Astrocyte (in vitro differentiated cells and primary cell): ENCODE measurements at regions not wholly inside any gene's neighbourhood (a gene's known extent, or its start where the extent isn't known, plus 50 kb on each side); places are given as distances from the start of the nearest gene placed in this dataset.

Experiments
- DNase-seq: peaks from one replicate; pipeline ENCODE4 v3.0.0-alpha.2; 2010; ENCODE audit warnings: low read depth
- FAIRE-seq: peaks from 2 replicates; lab custom pipeline; 2011; peaks lifted over from hg19 to GRCh38; lab: Jason Lieb, UNC
- H2AFZ ChIP-seq: 2 replicates; pipeline ENCODE4 v1.6.0; 2012; ENCODE audit warnings: low read depth, low read length, inconsistent platforms
- H3K27ac ChIP-seq: 2 replicates; pipeline ENCODE4 v1.5.1; 2011; ENCODE audit warnings: low read depth, low read length, inconsistent platforms
- H3K27me3 ChIP-seq: 2 replicates; pipeline ENCODE4 v1.6.0; 2011; ENCODE audit warnings: low read length, inconsistent platforms; ENCODE audit not compliant: insufficient read depth
- H3K36me3 ChIP-seq: 2 replicates; pipeline ENCODE4 v1.5.1; 2011; ENCODE audit warnings: low read length, inconsistent platforms; ENCODE audit not compliant: insufficient read depth
- H3K4me1 ChIP-seq: 2 replicates; pipeline ENCODE4 v1.5.1; 2011; ENCODE audit warnings: low read length, inconsistent platforms; ENCODE audit not compliant: insufficient read depth
- H3K4me2 ChIP-seq: 2 replicates; pipeline ENCODE4 v1.6.0; 2012; ENCODE audit warnings: low read length, inconsistent platforms
- H3K4me3 ChIP-seq: 2 replicates; pipeline ENCODE4 v1.5.1; 2011; ENCODE audit warnings: low read depth, mild to moderate bottlenecking, low read length, inconsistent platforms; ENCODE audit not compliant: insufficient read depth
- H3K79me2 ChIP-seq: 2 replicates; pipeline ENCODE4 v1.6.0; 2012; ENCODE audit warnings: mild to moderate bottlenecking, low read length, inconsistent platforms; ENCODE audit not compliant: insufficient read depth
- H3K9ac ChIP-seq: 2 replicates; pipeline ENCODE4 v1.6.0; 2012; ENCODE audit warnings: mild to moderate bottlenecking, low read length, inconsistent platforms
- H3K9me3 ChIP-seq: 2 replicates; pipeline ENCODE4 v1.5.1; 2012; ENCODE audit warnings: low read depth, mild to moderate bottlenecking, low read length, inconsistent platforms; ENCODE audit not compliant: insufficient read depth
- H4K20me1 ChIP-seq: 2 replicates; pipeline ENCODE4 v1.6.0; 2012; ENCODE audit warnings: low read length, inconsistent platforms; ENCODE audit not compliant: insufficient read depth
- H3K27ac Mint-ChIP-seq: one replicate; pipeline ENCODE4 v1.8.0; 2021; ENCODE audit warnings: mild to moderate bottlenecking, mixed read lengths; ENCODE audit not compliant: unreplicated experiment
- H3K27me3 Mint-ChIP-seq: one replicate; pipeline ENCODE4 v1.8.0; 2021; ENCODE audit warnings: low read depth, mixed read lengths; ENCODE audit not compliant: unreplicated experiment
- H3K36me3 Mint-ChIP-seq: one replicate; pipeline ENCODE4 v1.8.0; 2021; ENCODE audit warnings: low read depth, mixed read lengths; ENCODE audit not compliant: unreplicated experiment
- H3K4me1 Mint-ChIP-seq: one replicate; pipeline ENCODE4 v1.8.0; 2021; ENCODE audit warnings: low read depth, mixed read lengths; ENCODE audit not compliant: unreplicated experiment
- H3K4me3 Mint-ChIP-seq: one replicate; pipeline ENCODE4 v1.8.0; 2021; ENCODE audit warnings: mild to moderate bottlenecking, moderate library complexity, mixed read lengths; ENCODE audit not compliant: unreplicated experiment
- H3K9me3 Mint-ChIP-seq: one replicate; pipeline ENCODE4 v1.8.0; 2021; ENCODE audit warnings: mild to moderate bottlenecking, mixed read lengths; ENCODE audit not compliant: unreplicated experiment
- CTCF ChIP-seq: IDR thresholded peaks from 2 replicates; pipeline ENCODE4 v1.5.1; 2011; ENCODE audit warnings: low read depth, mild to moderate bottlenecking, inconsistent platforms, low read length, moderate library complexity; ENCODE audit not compliant: insufficient read depth
- EZH2 ChIP-seq: IDR thresholded peaks from 2 replicates; pipeline ENCODE4 v1.6.1; 2012; ENCODE audit warnings: mild to moderate bottlenecking, low read length, inconsistent platforms; ENCODE audit not compliant: insufficient read depth

DNA sequence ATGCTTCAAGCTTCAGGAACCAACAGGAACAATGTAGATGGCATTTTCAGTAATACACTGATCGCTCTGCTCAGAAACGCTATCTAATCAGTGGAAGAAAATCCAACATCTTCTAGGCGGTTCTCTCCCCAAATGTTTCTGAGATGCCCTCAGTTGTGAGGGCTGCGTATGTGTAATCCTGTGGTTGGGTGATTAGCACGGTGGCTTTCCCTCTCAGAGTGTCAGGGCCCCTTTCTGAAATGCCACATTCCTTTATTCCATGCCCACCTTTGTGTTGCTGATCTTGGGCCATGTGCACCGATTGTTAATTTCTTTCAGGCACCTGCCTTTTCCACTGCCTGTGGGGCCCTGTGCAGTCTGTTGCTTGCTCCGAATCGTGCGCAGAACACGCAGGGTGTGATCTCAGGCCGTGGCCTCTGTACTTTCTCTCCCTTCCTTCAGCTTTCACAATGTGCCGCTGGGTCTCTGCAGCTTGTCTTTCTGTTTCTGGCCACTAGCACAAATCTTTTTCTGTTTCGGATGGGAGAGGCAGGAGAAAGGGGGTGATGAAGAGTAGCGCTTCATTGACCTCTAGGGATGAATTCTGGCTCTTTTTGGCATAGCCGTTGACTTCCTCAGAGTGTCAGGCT is 324.0 kb downstream of the PARP8 start:
- H3K4me3 ChIP-seq: no peak overlapping the region
- Mint-ChIP-seq H3K36me3 (no peaks in the 10 kb centered on the region), H3K9me3 (no peaks in the 10 kb centered on the region), H3K27me3 (peaks cover 7% of the 10 kb centered on the region), H3K4me3 (no peak overlapping the region), H3K27ac (no peak overlapping the region), H3K4me1 (peaks cover 3% of the 10 kb centered on the region)
- DNase-seq (no peak), FAIRE-seq (no peak)
- H3K4me1 ChIP-seq: no peaks in the 10 kb centered on the region
- no peak overlapping the region for H3K4me2 ChIP-seq
- TF ChIP-seq EZH2 (no peak), CTCF (no peak)
- H3K9me3 ChIP-seq: peaks cover 4% of the 10 kb centered on the region
- no peak overlapping the region for H3K27ac ChIP-seq
- H3K79me2 ChIP-seq: no peaks in the 10 kb centered on the region
- H3K27me3 ChIP-seq: no peaks in the 10 kb centered on the region
- H3K9ac ChIP-seq: no peak overlapping the region
- no peaks in the 10 kb centered on the region for H4K20me1 ChIP-seq
- H2AFZ ChIP-seq: no peak overlapping the region
- H3K36me3 ChIP-seq: no peaks in the 10 kb centered on the region

DNA sequence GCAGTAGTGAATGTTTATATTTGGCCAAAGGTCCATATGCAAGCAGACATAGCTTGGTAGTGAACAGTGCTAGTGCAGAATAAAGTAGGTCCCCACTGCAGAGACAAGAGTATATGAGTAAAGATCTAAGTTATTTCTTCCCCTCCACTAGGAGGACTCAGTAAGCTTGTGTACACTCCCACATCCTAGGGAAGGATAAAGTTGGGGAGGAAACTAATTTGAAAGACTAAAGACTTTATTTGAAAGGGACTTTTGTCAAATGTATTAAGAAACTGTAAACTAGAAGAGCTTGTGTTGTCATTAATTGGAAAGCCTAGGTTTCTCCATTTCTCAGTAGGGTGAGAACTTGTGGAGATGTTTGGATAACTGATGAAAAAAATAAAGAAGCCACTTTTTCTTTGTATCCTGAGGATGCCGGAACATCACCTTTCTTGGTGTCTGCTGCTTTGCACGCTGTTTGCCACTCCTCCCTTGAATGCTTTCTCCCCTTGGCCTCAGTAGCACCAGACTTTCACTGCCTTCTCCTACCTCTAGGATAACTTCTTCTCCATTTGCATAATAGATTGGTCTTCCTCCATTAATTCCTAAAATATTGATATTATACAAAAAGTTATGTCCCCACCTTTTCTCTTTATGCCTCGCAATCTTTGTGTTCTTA is 329.0 kb downstream of the PARP8 start:
- Histone ChIP-seq H3K9ac (no peak overlapping the region), H2AFZ (no peak overlapping the region), H3K27ac (no peak overlapping the region), H3K4me2 (no peak overlapping the region), H3K36me3 (no peaks in the 10 kb centered on the region), H3K9me3 (peaks cover 4% of the 10 kb centered on the region), H3K4me3 (no peak overlapping the region), H3K4me1 (no peaks in the 10 kb centered on the region), H4K20me1 (no peaks in the 10 kb centered on the region), H3K79me2 (no peaks in the 10 kb centered on the region), H3K27me3 (no peaks in the 10 kb centered on the region)
- Mint-ChIP-seq H3K36me3 (no peaks in the 10 kb centered on the region), H3K4me1 (no peaks in the 10 kb centered on the region), H3K4me3 (no peak overlapping the region), H3K27me3 (peaks cover 9% of the 10 kb centered on the region), H3K9me3 (no peaks in the 10 kb centered on the region), H3K27ac (no peak overlapping the region)
- no peak for FAIRE-seq
- TF ChIP-seq EZH2 (no peak), CTCF (no peak)
- DNase-seq: no peak
